Tibial artery (tissue), 4 donors: ENCODE measurements at regions not wholly inside any gene's neighbourhood (a gene's known extent, or its start where the extent isn't known, plus 50 kb on each side); places are given as distances from the start of the nearest gene placed in this dataset.
"Not testable (repeated sequence)": the region's sequence is repeated elsewhere in the genome, so short reads cannot be mapped to it uniquely, and the experiment has no call there.

Experiments
- DNase-seq, 2 donors: peaks; one replicate each; pipeline ENCODE4 v3.0.0-alpha.2; 2019
- H3K27ac ChIP-seq, 2 donors: fragments of 200-600 bp; sonication (generic) in 1 of 2; 1 replicate in 1 of 2; 2 replicates in 1 of 2; pipeline ENCODE4 v1.5.1; 2018 to 2019; ENCODE audit warnings: mild to moderate bottlenecking in 1 of 2
- H3K27me3 ChIP-seq, 2 donors: fragments of 200-600 bp; sonication (generic) in 1 of 2; one replicate each; pipeline versions ENCODE4 v1.5.1 to v1.6.0; 2016 to 2019
- H3K36me3 ChIP-seq, 3 donors: fragments of 200-600 bp; sonication (generic) in 2 of 3; one replicate each; pipeline ENCODE4 v1.5.1; 2016 to 2019; ENCODE audit warnings: mild to moderate bottlenecking in 2 of 3
- H3K4me1 ChIP-seq, 4 donors: fragments of 200-600 bp; sonication (generic) in 2 of 4; 1 replicate in 3 of 4; 2 replicates in 1 of 4; pipeline ENCODE4 v1.5.1; 2016 to 2019
- H3K4me3 ChIP-seq, 2 donors: fragments of 200-600 bp; sonication (generic) in 1 of 2; 1 replicate in 1 of 2; 2 replicates in 1 of 2; pipeline ENCODE4 v1.5.1; 2018 to 2019; ENCODE audit warnings: mild to moderate bottlenecking in 2 of 2
- H3K9me3 ChIP-seq, 3 donors: fragments of 200-600 bp; sonication (generic) in 1 of 3; one replicate each; pipeline ENCODE4 v1.5.1; 2016 to 2019
- intact Hi-C: fragments of 100-400 bp; cut with DNase I; formaldehyde crosslinking; loops from one replicate; pipeline ENCODE4 v1.15.0; 2023; ENCODE audit warnings: low total_unique reads
- TF ChIP-seq, protein P1 (sequence below), 2 experiments: fragments of 200-600 bp in 1 of 2; fragments of 450-650 bp in 1 of 2; IDR thresholded peaks; one replicate each; pipeline ENCODE4 v1.5.1; 2017 to 2019; ENCODE audit warnings: antibody characterized with exemption in 2 of 2, mild to moderate bottlenecking in 1 of 2, moderate library complexity in 1 of 2

DNA sequence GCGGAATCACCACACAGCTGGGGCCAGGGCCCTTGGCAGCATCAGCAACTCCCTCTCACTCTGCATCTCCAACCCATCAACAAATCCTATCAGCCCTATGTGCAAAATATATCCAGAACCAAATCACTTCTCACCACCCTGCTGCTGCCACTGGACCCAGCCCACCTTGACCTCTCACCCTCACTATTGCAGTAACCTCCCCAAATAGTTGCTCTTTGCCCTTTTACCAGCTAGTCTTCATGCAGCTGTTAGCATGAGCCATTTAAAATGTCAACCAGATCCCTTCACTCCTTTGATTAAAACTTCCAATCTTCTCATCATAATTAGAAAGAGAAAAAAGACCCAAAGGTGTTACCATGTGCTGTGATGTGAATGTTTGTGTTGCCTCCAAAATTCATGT, 155.7 kb upstream of the IRF2BP2 start:
- no peak for DNase-seq
- Histone ChIP-seq H3K36me3 (no peaks in the 10 kb centered on the region), H3K27ac (no peak overlapping the region), H3K9me3 (no peaks in the 10 kb centered on the region), H3K4me1 (peaks cover 0 to under 1% (median 0%) of the 10 kb centered on the region in 4 donors), H3K4me3 (no peak overlapping the region), H3K27me3 (no peaks in the 10 kb centered on the region)
- TF ChIP-seq, protein P1, sequence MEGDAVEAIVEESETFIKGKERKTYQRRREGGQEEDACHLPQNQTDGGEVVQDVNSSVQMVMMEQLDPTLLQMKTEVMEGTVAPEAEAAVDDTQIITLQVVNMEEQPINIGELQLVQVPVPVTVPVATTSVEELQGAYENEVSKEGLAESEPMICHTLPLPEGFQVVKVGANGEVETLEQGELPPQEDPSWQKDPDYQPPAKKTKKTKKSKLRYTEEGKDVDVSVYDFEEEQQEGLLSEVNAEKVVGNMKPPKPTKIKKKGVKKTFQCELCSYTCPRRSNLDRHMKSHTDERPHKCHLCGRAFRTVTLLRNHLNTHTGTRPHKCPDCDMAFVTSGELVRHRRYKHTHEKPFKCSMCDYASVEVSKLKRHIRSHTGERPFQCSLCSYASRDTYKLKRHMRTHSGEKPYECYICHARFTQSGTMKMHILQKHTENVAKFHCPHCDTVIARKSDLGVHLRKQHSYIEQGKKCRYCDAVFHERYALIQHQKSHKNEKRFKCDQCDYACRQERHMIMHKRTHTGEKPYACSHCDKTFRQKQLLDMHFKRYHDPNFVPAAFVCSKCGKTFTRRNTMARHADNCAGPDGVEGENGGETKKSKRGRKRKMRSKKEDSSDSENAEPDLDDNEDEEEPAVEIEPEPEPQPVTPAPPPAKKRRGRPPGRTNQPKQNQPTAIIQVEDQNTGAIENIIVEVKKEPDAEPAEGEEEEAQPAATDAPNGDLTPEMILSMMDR (IDR thresholded peaks at IDR 0.05): no peak
- intact Hi-C loops: no loop called here

DNA sequence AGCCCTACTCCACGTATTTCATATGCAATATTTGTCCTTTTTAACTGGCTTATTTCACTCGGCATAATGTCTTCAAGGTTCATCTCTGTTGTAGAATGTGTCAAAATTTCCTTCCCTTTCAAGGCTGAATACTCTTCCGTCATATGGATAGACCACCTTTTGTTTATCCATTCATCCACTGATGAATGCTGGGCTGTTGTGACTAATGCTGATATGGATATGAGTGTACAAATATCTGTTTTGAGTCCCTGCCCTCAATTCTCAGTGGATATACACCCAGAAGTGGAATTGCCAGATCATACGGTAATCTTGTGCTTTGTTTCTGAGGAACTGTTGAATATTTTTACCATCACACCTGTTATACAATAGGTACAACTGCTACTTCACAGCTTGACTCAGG, 155.2 kb upstream of the IRF2BP2 start:
- Histone ChIP-seq H3K27me3 (no peaks in the 10 kb centered on the region), H3K9me3 (no peaks in the 10 kb centered on the region), H3K36me3 (no peaks in the 10 kb centered on the region), H3K27ac (no peak overlapping the region), H3K4me3 (no peak overlapping the region), H3K4me1 (peaks cover 0 to 4% (median under 1%) of the 10 kb centered on the region in 4 donors)
- intact Hi-C loops: no loop called here
- DNase-seq: no peak
- TF ChIP-seq, protein P1 (IDR thresholded peaks at IDR 0.05): no peak

DNA sequence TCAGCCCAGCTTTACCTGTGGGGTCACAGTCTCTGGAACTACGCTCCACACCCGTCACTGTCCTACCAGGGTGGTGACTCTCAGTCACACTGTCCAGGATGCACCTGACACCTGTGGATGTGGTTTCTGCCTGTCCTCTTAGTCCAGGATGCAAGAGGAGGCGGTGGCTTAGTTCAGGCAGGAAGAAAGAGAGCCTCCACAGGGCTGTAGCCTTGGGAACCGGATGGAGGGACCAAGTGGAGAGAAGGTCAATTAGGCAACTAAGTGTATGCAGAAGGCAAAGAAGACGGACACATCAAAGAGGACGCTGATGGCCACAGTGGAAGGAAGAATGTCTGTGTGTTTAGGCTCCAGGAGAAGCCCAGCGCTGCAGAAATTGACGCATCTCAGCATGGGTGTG, 153.9 kb upstream of the IRF2BP2 start:
- no peak overlapping the region for H3K4me3 ChIP-seq
- no peaks in the 10 kb centered on the region for H3K27me3 ChIP-seq
- TF ChIP-seq, protein P1 (IDR thresholded peaks at IDR 0.05): no peak
- H3K9me3 ChIP-seq: no peaks in the 10 kb centered on the region
- intact Hi-C loops: no loop called here
- H3K27ac ChIP-seq: no peak overlapping the region
- H3K36me3 ChIP-seq: no peaks in the 10 kb centered on the region
- DNase-seq: no peak
- H3K4me1 ChIP-seq: peaks cover 0 to 6% (median 1%) of the 10 kb centered on the region in 4 donors

DNA sequence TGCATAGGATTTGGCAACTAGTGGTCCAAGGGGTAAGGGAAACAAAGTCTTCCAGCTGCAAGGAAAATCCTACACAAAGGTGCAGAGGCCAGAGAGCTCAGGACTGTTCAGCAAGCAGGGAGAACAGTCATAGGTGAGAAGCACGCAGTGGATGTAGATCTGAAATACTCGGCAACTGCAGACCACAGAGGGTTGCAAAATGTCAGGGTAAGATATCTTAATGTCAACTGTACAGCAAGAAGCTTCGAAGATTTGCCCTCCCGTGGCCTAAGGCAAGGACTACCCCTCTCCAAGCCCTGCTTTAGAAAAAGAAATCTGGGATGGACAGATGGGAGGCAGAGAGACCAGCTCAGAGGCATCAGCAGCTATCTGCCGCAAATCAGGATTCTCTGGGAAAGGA, 153.4 kb upstream of the IRF2BP2 start:
- Histone ChIP-seq H3K4me3 (no peak overlapping the region), H3K4me1 (peaks cover 0 to 6% (median 1%) of the 10 kb centered on the region in 4 donors), H3K27me3 (no peaks in the 10 kb centered on the region), H3K27ac (no peak overlapping the region), H3K36me3 (no peaks in the 10 kb centered on the region), H3K9me3 (no peaks in the 10 kb centered on the region)
- TF ChIP-seq, protein P1 (IDR thresholded peaks at IDR 0.05): no peak
- intact Hi-C loops: no loop called here
- no peak for DNase-seq

DNA sequence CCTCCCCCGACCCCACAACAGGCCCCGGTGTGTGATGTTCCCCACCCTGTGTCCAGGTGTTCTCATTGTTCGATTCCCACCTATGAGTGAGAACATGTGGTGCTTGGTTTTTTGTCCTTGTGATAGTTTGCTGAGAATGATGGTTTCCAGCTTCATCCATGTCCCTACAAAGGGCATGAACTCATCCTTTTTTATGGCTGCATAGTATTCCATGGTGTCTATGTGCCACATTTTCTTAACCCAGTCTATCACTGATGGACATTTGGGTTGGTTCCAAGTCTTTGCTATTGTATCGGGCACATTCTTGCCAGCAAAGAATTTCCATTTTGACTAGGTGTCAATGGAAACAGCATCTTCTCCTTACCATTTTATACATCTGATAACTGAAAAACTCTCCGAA, 152.1 kb upstream of the IRF2BP2 start:
- intact Hi-C loops, H3K27ac ChIP-seq, H3K9me3 ChIP-seq, H3K27me3 ChIP-seq, H3K4me3 ChIP-seq, H3K4me1 ChIP-seq, DNase-seq, H3K36me3 ChIP-seq: not testable (repeated sequence)

DNA sequence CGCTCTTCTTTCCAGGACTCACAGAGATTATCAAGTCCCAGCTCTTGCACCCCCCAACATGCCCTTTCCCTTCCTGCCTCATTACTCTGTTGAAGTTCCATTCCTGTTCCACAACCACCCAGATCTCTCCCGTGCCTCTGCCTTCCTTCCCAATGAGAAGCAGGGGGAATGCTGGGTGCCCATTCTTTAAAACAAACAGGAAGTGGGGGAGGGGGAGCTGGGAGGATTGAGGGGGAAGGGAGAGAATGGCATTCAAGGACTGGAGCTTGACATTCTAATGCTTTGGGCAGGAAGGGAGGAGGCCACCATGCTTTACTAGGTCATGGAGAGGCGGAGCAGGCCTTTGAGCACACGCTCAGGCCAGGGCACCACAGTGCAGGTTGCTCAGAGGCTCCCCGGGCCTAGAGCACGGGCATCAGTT, 150.3 kb upstream of the IRF2BP2 start:
- H3K27me3 ChIP-seq: no peaks in the 10 kb centered on the region
- H3K4me3 ChIP-seq: no peak overlapping the region
- intact Hi-C loops: no loop called here
- DNase-seq: no peak
- TF ChIP-seq, protein P1 (IDR thresholded peaks at IDR 0.05): no peak
- H3K36me3 ChIP-seq: no peaks in the 10 kb centered on the region
- H3K27ac ChIP-seq: no peak overlapping the region
- peaks cover 4 to 12% (median 5%) of the 10 kb centered on the region in 4 donors for H3K4me1 ChIP-seq
- no peaks in the 10 kb centered on the region for H3K9me3 ChIP-seq
